H9 (cell line): ENCODE measurements at regions not wholly inside any gene's neighbourhood (a gene's known extent, or its start where the extent isn't known, plus 50 kb on each side); places are given as distances from the start of the nearest gene placed in this dataset.

Experiments
- DNase-seq: peaks from one replicate; pipeline ENCODE4 v3.0.0-alpha.2; 2017
- H2AFZ ChIP-seq: one replicate; pipeline ENCODE4 v1.6.1; 2013; ENCODE audit warnings: mild to moderate bottlenecking, low read length, control low read depth, moderate library complexity
- H2AK5ac ChIP-seq: 2 replicates; pipeline ENCODE4 v1.6.1; 2013; ENCODE audit warnings: low read length, control low read depth, mixed read lengths; ENCODE audit not compliant: insufficient read length
- H2BK120ac ChIP-seq: one replicate; pipeline ENCODE4 v1.6.1; 2013; ENCODE audit warnings: low read depth, mild to moderate bottlenecking, low read length, control low read depth, inconsistent platforms; ENCODE audit not compliant: poor library complexity, severe bottlenecking
- H2BK12ac ChIP-seq: 2 replicates; pipeline ENCODE4 v1.6.1; 2013; ENCODE audit warnings: low read length, control low read depth, mixed read lengths, low read depth; ENCODE audit not compliant: insufficient read length
- H2BK15ac ChIP-seq: 2 replicates; pipeline ENCODE4 v1.6.1; 2013; ENCODE audit warnings: low read depth, low read length, control low read depth
- H2BK20ac ChIP-seq: one replicate; pipeline ENCODE4 v1.6.1; 2013; ENCODE audit warnings: low read depth, mild to moderate bottlenecking, low read length, control low read depth, inconsistent platforms; ENCODE audit not compliant: poor library complexity, severe bottlenecking
- H2BK5ac ChIP-seq: 2 replicates; pipeline ENCODE4 v1.6.1; 2013; ENCODE audit warnings: low read length, control low read depth, mixed read lengths; ENCODE audit not compliant: insufficient read length
- H3K14ac ChIP-seq: 2 replicates; pipeline ENCODE4 v1.6.1; 2013; ENCODE audit warnings: low read length, control low read depth; ENCODE audit not compliant: insufficient read depth
- H3K18ac ChIP-seq: 2 replicates; pipeline ENCODE4 v1.6.1; 2013; ENCODE audit warnings: low read depth, mild to moderate bottlenecking, mixed read lengths, low read length, control low read depth; ENCODE audit not compliant: insufficient read length
- H3K23ac ChIP-seq: 2 replicates; pipeline ENCODE4 v1.6.1; 2013; ENCODE audit warnings: low read length, control low read depth, mixed read lengths, low read depth; ENCODE audit not compliant: insufficient read length
- H3K23me2 ChIP-seq: 2 replicates; pipeline ENCODE4 v1.6.1; 2013; ENCODE audit warnings: low read depth, mild to moderate bottlenecking, mixed read lengths, low read length, control low read depth; ENCODE audit not compliant: insufficient read length, poor library complexity, severe bottlenecking
- H3K27ac ChIP-seq: 2 replicates; pipeline ENCODE4 v1.5.1; 2013; ENCODE audit warnings: low read length, control low read depth, mixed read lengths, low read depth; ENCODE audit not compliant: insufficient read length
- H3K27me3 ChIP-seq: 2 replicates; pipeline ENCODE4 v1.6.1; 2013; ENCODE audit warnings: low read length, control low read depth, inconsistent platforms; ENCODE audit not compliant: insufficient read depth
- H3K4ac ChIP-seq: 2 replicates; pipeline ENCODE4 v1.6.1; 2013; ENCODE audit warnings: low read depth, mild to moderate bottlenecking, control low read depth, inconsistent platforms, low read length, moderate library complexity
- H3K4me1 ChIP-seq: 2 replicates; pipeline ENCODE4 v1.6.1; 2013; ENCODE audit warnings: low read length, control low read depth, inconsistent platforms; ENCODE audit not compliant: insufficient read depth
- H3K4me2 ChIP-seq: 2 replicates; pipeline ENCODE4 v1.6.1; 2013; ENCODE audit warnings: low read length, control low read depth, mixed read lengths; ENCODE audit not compliant: insufficient read length, insufficient read depth
- H3K56ac ChIP-seq: 2 replicates; pipeline ENCODE4 v1.6.1; 2013; ENCODE audit warnings: low read depth, mild to moderate bottlenecking, mixed read lengths, low read length, control low read depth; ENCODE audit not compliant: insufficient read length
- H3K79me1 ChIP-seq: 2 replicates; pipeline ENCODE4 v1.6.1; 2013; ENCODE audit warnings: low read depth, mild to moderate bottlenecking, moderate library complexity, low read length, control low read depth, inconsistent platforms; ENCODE audit not compliant: insufficient read depth, poor library complexity, severe bottlenecking
- H3K79me2 ChIP-seq: 2 replicates; pipeline ENCODE4 v1.6.1; 2013; ENCODE audit warnings: low read length, control low read depth, inconsistent platforms; ENCODE audit not compliant: insufficient read depth
- H3K9ac ChIP-seq: 2 replicates; pipeline ENCODE4 v1.6.1; 2013; ENCODE audit warnings: low read length, control low read depth, mixed read lengths; ENCODE audit not compliant: insufficient read length; ENCODE audit errors: extremely low read depth
- H3K9me3 ChIP-seq: one replicate; pipeline ENCODE4 v1.6.1; 2013; ENCODE audit warnings: low read depth, low read length, inconsistent platforms; ENCODE audit not compliant: control insufficient read depth
- H3T11ph ChIP-seq: one replicate; pipeline ENCODE4 v1.6.1; 2013; ENCODE audit warnings: mild to moderate bottlenecking, low read length, control low read depth, inconsistent platforms
- H4K20me1 ChIP-seq: one replicate; pipeline ENCODE4 v1.6.1; 2013; ENCODE audit not compliant: control insufficient read depth, insufficient read length, insufficient read depth
- H4K5ac ChIP-seq: 2 replicates; pipeline ENCODE4 v1.6.1; 2013; ENCODE audit warnings: low read depth, mild to moderate bottlenecking, mixed read lengths, low read length, control low read depth; ENCODE audit not compliant: insufficient read length
- H4K8ac ChIP-seq: replicated peaks from 2 replicates; pipeline ENCODE4 v1.6.1; 2013; ENCODE audit warnings: low read length, control low read depth, mixed read lengths, low read depth; ENCODE audit not compliant: insufficient read length
- H4K91ac ChIP-seq: 2 replicates; pipeline ENCODE4 v1.6.1; 2013; ENCODE audit warnings: low read depth, mild to moderate bottlenecking, moderate library complexity, mixed read lengths, low read length, control low read depth; ENCODE audit not compliant: insufficient read length
- H3K27ac Mint-ChIP-seq, 3 experiments: 2 replicates in 2 of 3; 3 replicates in 1 of 3; pipeline ENCODE4 v1.8.0; 2020 to 2021; ENCODE audit warnings: mixed read lengths in 3 of 3, mild to moderate bottlenecking in 1 of 3, moderate library complexity in 1 of 3
- H3K27me3 Mint-ChIP-seq: 2 replicates; pipeline ENCODE4 v1.8.0; 2021; ENCODE audit warnings: low read depth, mild to moderate bottlenecking, moderate library complexity, mixed read lengths
- H3K36me3 Mint-ChIP-seq, 3 experiments: 2 replicates in 2 of 3; 3 replicates in 1 of 3; pipeline ENCODE4 v1.8.0; 2020 to 2021; ENCODE audit warnings: low read depth in 3 of 3, mixed read lengths in 3 of 3; ENCODE audit not compliant: insufficient read depth in 1 of 3
- H3K4me1 Mint-ChIP-seq, 2 experiments: 2 replicates each; pipeline ENCODE4 v1.8.0; 2020; ENCODE audit warnings: mixed read lengths in 2 of 2
- H3K4me3 Mint-ChIP-seq, 2 experiments: 2 replicates in 1 of 2; 3 replicates in 1 of 2; pipeline ENCODE4 v1.8.0; 2020 to 2021; ENCODE audit warnings: mild to moderate bottlenecking in 2 of 2, mixed read lengths in 2 of 2, moderate library complexity in 1 of 2
- H3K9me3 Mint-ChIP-seq, 2 experiments: 2 replicates in 1 of 2; 3 replicates in 1 of 2; pipeline ENCODE4 v1.8.0; 2020; ENCODE audit warnings: mild to moderate bottlenecking in 2 of 2, mixed read lengths in 2 of 2, moderate library complexity in 1 of 2
- CTCF ChIP-seq: fragments of 200-600 bp; sonication (generic); conservative IDR thresholded peaks from 3 replicates; pipeline ENCODE4 v1.8.0; 2021; ENCODE audit warnings: antibody characterized with exemption, mild to moderate bottlenecking
- WGBS: extraction: QIAGEN DNeasy Blood & Tissue Kit; methylation state at CpG from one replicate; pipeline ENCODE4 v1.1.7; 2013; ENCODE audit warnings: missing lambda C conversion rate, low lambda C conversion rate, mixed read lengths; ENCODE audit not compliant: insufficient read length; ENCODE audit errors: extremely low coverage; 5-methylcytosine and 5-hydroxymethylcytosine counted together

DNA sequence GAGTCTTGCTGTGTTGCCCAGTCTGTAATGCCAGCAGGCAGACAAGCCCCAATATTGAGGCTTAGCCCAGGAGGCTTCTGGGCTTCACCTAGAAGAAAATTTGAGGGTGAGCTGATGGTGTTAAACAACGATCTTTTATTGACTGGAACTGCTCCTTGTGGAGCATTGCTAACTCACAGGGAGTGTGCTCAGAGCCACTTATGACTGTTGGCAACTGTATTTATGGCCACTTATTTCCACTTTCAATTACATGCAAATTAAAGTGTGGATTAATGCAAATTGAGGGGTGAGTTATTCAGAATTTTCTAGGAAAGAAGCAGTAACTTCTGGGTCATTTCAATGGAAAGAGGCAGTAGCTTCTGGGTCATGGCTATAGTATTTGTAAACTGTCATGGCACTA, 317.2 kb upstream of the FKBP1C start:
- no peak for TF ChIP-seq CTCF
- H2BK5ac ChIP-seq = no peak overlapping the region
- H3K9me3 Mint-ChIP-seq = no peaks in the 10 kb centered on the region
- no peak overlapping the region for H2AK5ac ChIP-seq
- no peak overlapping the region for H4K5ac ChIP-seq
- H3K27me3 Mint-ChIP-seq = no peaks in the 10 kb centered on the region
- H2BK120ac ChIP-seq = no peak overlapping the region
- no peak overlapping the region for H4K8ac ChIP-seq
- WGBS = no CpG with 5 or more reads among the region's 1 CpG
- H3K4ac ChIP-seq = no peak overlapping the region
- H3K23ac ChIP-seq = no peak overlapping the region
- no peaks in the 10 kb centered on the region for H3K9me3 ChIP-seq
- no peak overlapping the region for H3K27ac ChIP-seq
- H3K79me2 ChIP-seq = no peaks in the 10 kb centered on the region
- H2BK15ac ChIP-seq = no peak overlapping the region
- no peaks in the 10 kb centered on the region for H3K4me1 ChIP-seq
- no peaks in the 10 kb centered on the region for H3K4me1 Mint-ChIP-seq
- no peak overlapping the region for H2BK20ac ChIP-seq
- H3K14ac ChIP-seq = no peak overlapping the region
- no peak overlapping the region for H3K4me3 Mint-ChIP-seq
- H3K36me3 Mint-ChIP-seq = no peaks in the 10 kb centered on the region
- H3K56ac ChIP-seq = no peak overlapping the region
- H3K23me2 ChIP-seq = no peaks in the 10 kb centered on the region
- no peak overlapping the region for H4K91ac ChIP-seq
- H3K79me1 ChIP-seq = no peaks in the 10 kb centered on the region
- H3K27me3 ChIP-seq = no peaks in the 10 kb centered on the region
- no peak overlapping the region for H3K4me2 ChIP-seq
- no peak overlapping the region for H3K9ac ChIP-seq
- no peak overlapping the region for H3K27ac Mint-ChIP-seq
- no peak overlapping the region for H2AFZ ChIP-seq
- no peaks in the 10 kb centered on the region for H4K20me1 ChIP-seq
- H3K18ac ChIP-seq = no peak overlapping the region
- no peak overlapping the region for H3T11ph ChIP-seq
- H2BK12ac ChIP-seq = no peak overlapping the region
- no peak for DNase-seq
